HG03469 (cell line): ENCODE measurements at regions not wholly inside any gene's neighbourhood (a gene's known extent, or its start where the extent isn't known, plus 50 kb on each side); places are given as distances from the start of the nearest gene placed in this dataset.

ENCODE experiments used
- ATAC-seq: cut with Tn5 transposase; IDR thresholded peaks from one replicate; pipeline ENCODE4 v1.9.1; 2021; ENCODE audit warnings: mild to moderate bottlenecking, moderate library complexity, moderate number of reproducible peaks; ENCODE audit not compliant: unreplicated experiment

- ATAC-seq = no peak
Observed at GRCh38 chr15:70291305-70292075, 193.8 kb upstream of the TLE3 start.

- no peak for ATAC-seq
Observed at GRCh38 chr15:70290708-70291107, 193.0 kb upstream of the TLE3 start.

GRCh38 chr15:70289191-70289955 is 191.7 kb upstream of the TLE3 start:
- no peak for ATAC-seq

- ATAC-seq = no peak
Observed at GRCh38 chr15:70286113-70286806, 188.5 kb upstream of the TLE3 start.

GRCh38 chr15:70284438-70285214 is 186.9 kb upstream of the TLE3 start:
- no peak for ATAC-seq

GRCh38 chr15:70283511-70283910 is 185.8 kb upstream of the TLE3 start:
- no peak for ATAC-seq

- ATAC-seq = no peak
Observed at GRCh38 chr15:70281811-70282307, 184.1 kb upstream of the TLE3 start.

- ATAC-seq = no peak
Observed at GRCh38 chr15:70281261-70281810, 183.6 kb upstream of the TLE3 start.

- no peak for ATAC-seq
Observed at GRCh38 chr15:70280781-70281180, 183.1 kb upstream of the TLE3 start.

GRCh38 chr15:70279096-70279495 is 181.4 kb upstream of the TLE3 start:
- ATAC-seq = no peak

GRCh38 chr15:70278644-70279043 is 180.9 kb upstream of the TLE3 start:
- ATAC-seq = no peak

- ATAC-seq = no peak
Observed at GRCh38 chr15:70277556-70277955, 179.8 kb upstream of the TLE3 start.

- ATAC-seq = no peak
Observed at GRCh38 chr15:70276401-70276800, 178.7 kb upstream of the TLE3 start.

GRCh38 chr15:70275461-70276138 is 177.9 kb upstream of the TLE3 start:
- ATAC-seq = no peak

- ATAC-seq = no peak
Observed at GRCh38 chr15:70274908-70275307, 177.2 kb upstream of the TLE3 start.

GRCh38 chr15:70274255-70274880 is 176.7 kb upstream of the TLE3 start:
- no peak for ATAC-seq

- ATAC-seq = no peak
Observed at GRCh38 chr15:70273808-70274207, 176.1 kb upstream of the TLE3 start.

- no peak for ATAC-seq
Observed at GRCh38 chr15:70272565-70273355, 175.0 kb upstream of the TLE3 start.
